GM23338 (cell line): ENCODE measurements at regions not wholly inside any gene's neighbourhood (a gene's known extent, or its start where the extent isn't known, plus 50 kb on each side); places are given as distances from the start of the nearest gene placed in this dataset.

ENCODE experiments used
- ATAC-seq: fragments of 200-7000 bp; cut with Tn5 transposase; 3 replicates; pipeline ENCODE4 v1.9.1; 2020
- DNase-seq: peaks from one replicate; pipeline ENCODE4 v3.0.0-alpha.2; 2015; ENCODE audit warnings: low spot score
- H2AFZ ChIP-seq: fragments of 200-600 bp; sonication (generic); 2 replicates; pipeline ENCODE4 v1.8.0; 2016; ENCODE audit warnings: antibody characterized with exemption, mild to moderate bottlenecking, moderate library complexity
- H3F3A ChIP-seq: fragments of 200-600 bp; sonication (generic); replicated peaks from 2 replicates; pipeline ENCODE4 v1.8.0; 2017; ENCODE audit warnings: antibody characterized with exemption, mixed run types, low read depth
- H3K27ac ChIP-seq: fragments of 200-600 bp; sonication (generic); 2 replicates; pipeline ENCODE4 v1.6.1; 2016; ENCODE audit warnings: low read depth
- H3K27me3 ChIP-seq: fragments of 200-600 bp; sonication (generic); 2 replicates; pipeline ENCODE4 v1.8.0; 2016; ENCODE audit warnings: mild to moderate bottlenecking, mixed run types, moderate library complexity; ENCODE audit not compliant: insufficient read depth
- H3K36me3 ChIP-seq: fragments of 200-600 bp; sonication (generic); 2 replicates; pipeline ENCODE4 v1.8.0; 2016; ENCODE audit warnings: mild to moderate bottlenecking; ENCODE audit not compliant: insufficient read depth
- H3K4me1 ChIP-seq: fragments of 200-600 bp; sonication (generic); 2 replicates; pipeline ENCODE4 v1.8.0; 2016; ENCODE audit warnings: mild to moderate bottlenecking, moderate library complexity; ENCODE audit not compliant: insufficient read depth
- H3K4me2 ChIP-seq: fragments of 200-600 bp; sonication (generic); 2 replicates; pipeline ENCODE4 v1.7.1; 2017; ENCODE audit warnings: mixed run types
- H3K4me3 ChIP-seq: fragments of 200-600 bp; sonication (generic); 2 replicates; pipeline ENCODE4 v1.6.1; 2016; ENCODE audit warnings: mixed run types
- H3K79me2 ChIP-seq: fragments of 200-600 bp; sonication (generic); replicated peaks from 2 replicates; pipeline ENCODE4 v1.8.0; 2017; ENCODE audit warnings: mild to moderate bottlenecking; ENCODE audit not compliant: insufficient read depth
- H3K9me2 ChIP-seq: fragments of 200-600 bp; sonication (generic); 2 replicates; pipeline ENCODE4 v1.8.0; 2017; ENCODE audit not compliant: insufficient read depth
- H4K20me1 ChIP-seq: fragments of 200-600 bp; sonication (generic); replicated peaks from 2 replicates; pipeline ENCODE4 v1.8.0; 2017; ENCODE audit warnings: mild to moderate bottlenecking; ENCODE audit not compliant: insufficient read depth
- H3K27ac Mint-ChIP-seq: 2 replicates; pipeline ENCODE4 v1.8.0; 2020; ENCODE audit warnings: inconsistent platforms, mild to moderate bottlenecking, moderate library complexity, mixed read lengths
- H3K27me3 Mint-ChIP-seq: 3 replicates; pipeline ENCODE4 v1.8.0; 2022; ENCODE audit warnings: low read depth, mild to moderate bottlenecking, moderate library complexity, mixed read lengths, inconsistent platforms; ENCODE audit not compliant: insufficient read depth, poor library complexity
- H3K36me3 Mint-ChIP-seq: 3 replicates; pipeline ENCODE4 v1.8.0; 2021; ENCODE audit warnings: low read depth, mild to moderate bottlenecking, inconsistent platforms, moderate library complexity, mixed read lengths
- H3K4me1 Mint-ChIP-seq: 3 replicates; pipeline ENCODE4 v1.8.0; 2020; ENCODE audit warnings: mild to moderate bottlenecking, inconsistent platforms, mixed read lengths
- H3K4me3 Mint-ChIP-seq: 3 replicates; pipeline ENCODE4 v1.8.0; 2021; ENCODE audit warnings: moderate library complexity, mild to moderate bottlenecking, inconsistent platforms, mixed read lengths
- H3K9me3 Mint-ChIP-seq: 3 replicates; pipeline ENCODE4 v1.8.0; 2020; ENCODE audit warnings: moderate library complexity, mild to moderate bottlenecking, inconsistent platforms, mixed read lengths
- CREB1 ChIP-seq: fragments of 250-450 bp; sonication (Bioruptor Pico); IDR thresholded peaks from 2 replicates; pipeline ENCODE4 v1.5.0; 2020; ENCODE audit warnings: low read depth, mild to moderate bottlenecking, moderate library complexity
- CTCF ChIP-seq, 2 experiments: fragments of 200-600 bp in 1 of 2; sonication (generic) in 1 of 2; conservative IDR thresholded peaks; 2 replicates each; pipeline versions ENCODE4 v1.5.1 to v1.6.1; 2016 to 2017; ENCODE audit warnings: antibody characterized with exemption in 2 of 2, low read depth in 2 of 2, mild to moderate bottlenecking in 2 of 2, moderate library complexity in 1 of 2
- ETS1 ChIP-seq: IDR thresholded peaks from 2 replicates; pipeline ENCODE4 v1.6.1; 2016; ENCODE audit warnings: antibody characterized with exemption
- EZH2 ChIP-seq: fragments of 200-600 bp; sonication (generic); IDR thresholded peaks from one replicate; pipeline ENCODE4 v1.8.0; 2017; ENCODE audit warnings: antibody characterized with exemption, mild to moderate bottlenecking, low read depth; ENCODE audit not compliant: unreplicated experiment
- EZH2phosphoT487 ChIP-seq: fragments of 200-600 bp; sonication (generic); IDR thresholded peaks from one replicate; pipeline ENCODE4 v1.8.1; 2018; ENCODE audit warnings: antibody characterized with exemption; ENCODE audit not compliant: unreplicated experiment
- JUNB ChIP-seq: IDR thresholded peaks from one replicate; pipeline ENCODE4 v1.6.1; 2016; ENCODE audit warnings: antibody characterized with exemption; ENCODE audit not compliant: unreplicated experiment
- NANOG ChIP-seq: IDR thresholded peaks from 2 replicates; pipeline ENCODE4 v1.6.1; 2016; ENCODE audit warnings: antibody characterized with exemption, borderline replicate concordance
- POLR2AphosphoS5 ChIP-seq: IDR thresholded peaks from 2 replicates; pipeline ENCODE4 v1.6.1; 2016; ENCODE audit warnings: antibody characterized with exemption, low read depth
- REST ChIP-seq: IDR thresholded peaks from one replicate; pipeline ENCODE4 v1.6.1; 2018; ENCODE audit warnings: antibody characterized with exemption; ENCODE audit not compliant: unreplicated experiment
- STAT1 ChIP-seq: IDR thresholded peaks from one replicate; pipeline ENCODE4 v1.6.1; 2016; ENCODE audit warnings: antibody characterized with exemption; ENCODE audit not compliant: unreplicated experiment
- ZNF114 ChIP-seq: fragments of 250-450 bp; sonication (Bioruptor Pico); IDR thresholded peaks from 2 replicates; pipeline ENCODE4 v1.5.0; 2020; ENCODE audit warnings: mild to moderate bottlenecking, moderate library complexity
- ZNF331 ChIP-seq: fragments of 250-450 bp; sonication (Bioruptor Pico); IDR thresholded peaks from 2 replicates; pipeline ENCODE4 v1.5.0; 2020; ENCODE audit warnings: low read depth, mild to moderate bottlenecking, moderate library complexity
- ZNF462 ChIP-seq: fragments of 250-450 bp; sonication (Bioruptor Pico); IDR thresholded peaks from 2 replicates; pipeline ENCODE4 v1.5.0; 2020; ENCODE audit warnings: mild to moderate bottlenecking, moderate library complexity

- H2AFZ ChIP-seq = no peak overlapping the region
- no peak for TF ChIP-seq CTCF (conservative IDR thresholded peaks at IDR 0.05; ENCODE audit: low read depth in 2 of 2)
- TF ChIP-seq ETS1 = no peak
- no peak for TF ChIP-seq CREB1 (CRISPR knock-in tag)
- no peak for TF ChIP-seq POLR2AphosphoS5
- no peak for TF ChIP-seq REST
- no peak for TF ChIP-seq NANOG
- TF ChIP-seq EZH2 = no peak
- TF ChIP-seq ZNF331 (CRISPR knock-in tag) = no peak
- TF ChIP-seq STAT1 = no peak
- no peak for TF ChIP-seq ZNF462 (CRISPR knock-in tag)
- no peak for TF ChIP-seq JUNB
- no peak for TF ChIP-seq EZH2phosphoT487
- TF ChIP-seq ZNF114 (CRISPR knock-in tag) = no peak
- no peak overlapping the region for H3K4me2 ChIP-seq
- H4K20me1 ChIP-seq = no peaks in the 10 kb centered on the region
- H3K4me1 ChIP-seq = peaks cover 7% of the 10 kb centered on the region
- H3K36me3 ChIP-seq = no peaks in the 10 kb centered on the region
- no peak overlapping the region for H3K27ac Mint-ChIP-seq
- no peaks in the 10 kb centered on the region for H3K79me2 ChIP-seq
- no peaks in the 10 kb centered on the region for H3K27me3 ChIP-seq
- H3K9me3 Mint-ChIP-seq = no peaks in the 10 kb centered on the region
- no peaks in the 10 kb centered on the region for H3K36me3 Mint-ChIP-seq
- no peak overlapping the region for H3K27ac ChIP-seq
- no peaks in the 10 kb centered on the region for H3K9me2 ChIP-seq
- no peaks in the 10 kb centered on the region for H3F3A ChIP-seq
- H3K27me3 Mint-ChIP-seq = no peaks in the 10 kb centered on the region
- no peak overlapping the region for H3K4me3 ChIP-seq
- ATAC-seq = no peak
- H3K4me3 Mint-ChIP-seq = no peak overlapping the region
- H3K4me1 Mint-ChIP-seq = peaks cover 20% of the 10 kb centered on the region
- DNase-seq = no peak
Observed at GRCh38 chr1:55275941-55276341, 60.8 kb upstream of the USP24 start.
